Esophagus muscularis mucosa (tissue), 3 donors: ENCODE measurements at regions not wholly inside any gene's neighbourhood (a gene's known extent, or its start where the extent isn't known, plus 50 kb on each side); places are given as distances from the start of the nearest gene placed in this dataset.

Experiments
- CTCF ChIP-seq, 3 experiments: fragments of 200-600 bp in 2 of 3; fragments of 450-650 bp in 1 of 3; sonication (generic) in 2 of 3; IDR thresholded peaks; one replicate each; pipeline ENCODE4 v1.5.1; 2017 to 2019; ENCODE audit warnings: antibody characterized with exemption in 3 of 3, mild to moderate bottlenecking in 2 of 3, moderate library complexity in 1 of 3
- POLR2AphosphoS5 ChIP-seq, 2 donors: sonication (generic); formaldehyde crosslinking; IDR thresholded peaks; one replicate each; pipeline ENCODE4 v1.6.1; 2017; ENCODE audit warnings: antibody characterized with exemption in 2 of 2

- TF ChIP-seq CTCF (IDR thresholded peaks at IDR 0.05) = no peak
- no peak for TF ChIP-seq POLR2AphosphoS5 (IDR thresholded peaks at IDR 0.05)
Measured at GRCh38 chr5:106699198-106699597, 971.5 kb downstream of the EFNA5 start.
